ENCODE measurements at regions not wholly inside any gene's neighbourhood (a gene's known extent, or its start where the extent isn't known, plus 50 kb on each side); places are given as distances from the start of the nearest gene placed in this dataset.

- TF ChIP-seq CTCF (IDR thresholded peaks at IDR 0.05) (no peak), POLR2AphosphoS5 (IDR thresholded peaks at IDR 0.05) (no peak), POLR2A (IDR thresholded peaks at IDR 0.05) (no peak)
Measured at GRCh38 chr5:125006011-125006685, 259.7 kb upstream of the ZNF608 start.
